ENCODE measurements at regions not wholly inside any gene's neighbourhood (a gene's known extent, or its start where the extent isn't known, plus 50 kb on each side); places are given as distances from the start of the nearest gene placed in this dataset.

GRCh38 chr9:103949096-103949495 is 145.0 kb upstream of the SMC2 start:
- no peaks in the 10 kb centered on the region for H3K4me1 ChIP-seq
- TF ChIP-seq, protein P1, sequence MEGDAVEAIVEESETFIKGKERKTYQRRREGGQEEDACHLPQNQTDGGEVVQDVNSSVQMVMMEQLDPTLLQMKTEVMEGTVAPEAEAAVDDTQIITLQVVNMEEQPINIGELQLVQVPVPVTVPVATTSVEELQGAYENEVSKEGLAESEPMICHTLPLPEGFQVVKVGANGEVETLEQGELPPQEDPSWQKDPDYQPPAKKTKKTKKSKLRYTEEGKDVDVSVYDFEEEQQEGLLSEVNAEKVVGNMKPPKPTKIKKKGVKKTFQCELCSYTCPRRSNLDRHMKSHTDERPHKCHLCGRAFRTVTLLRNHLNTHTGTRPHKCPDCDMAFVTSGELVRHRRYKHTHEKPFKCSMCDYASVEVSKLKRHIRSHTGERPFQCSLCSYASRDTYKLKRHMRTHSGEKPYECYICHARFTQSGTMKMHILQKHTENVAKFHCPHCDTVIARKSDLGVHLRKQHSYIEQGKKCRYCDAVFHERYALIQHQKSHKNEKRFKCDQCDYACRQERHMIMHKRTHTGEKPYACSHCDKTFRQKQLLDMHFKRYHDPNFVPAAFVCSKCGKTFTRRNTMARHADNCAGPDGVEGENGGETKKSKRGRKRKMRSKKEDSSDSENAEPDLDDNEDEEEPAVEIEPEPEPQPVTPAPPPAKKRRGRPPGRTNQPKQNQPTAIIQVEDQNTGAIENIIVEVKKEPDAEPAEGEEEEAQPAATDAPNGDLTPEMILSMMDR (IDR thresholded peaks at IDR 0.05), result no peak

GRCh38 chr9:103977163-103977562 is 116.9 kb upstream of the SMC2 start:
- H3K27ac ChIP-seq, result no peak overlapping the region
- TF ChIP-seq, protein P1 (IDR thresholded peaks at IDR 0.05), result no peak
- intact Hi-C loops (cut with DNase I), result no loop called here
- no peak overlapping the region for H3K9ac ChIP-seq (ENCODE audit: low read depth in 2 of 2, low read length in 2 of 2)
- DNase-seq, result no peak
- no peaks in the 10 kb centered on the region for H3K27me3 ChIP-seq
- no peaks in the 10 kb centered on the region for H3K9me3 ChIP-seq
- no peaks in the 10 kb centered on the region for H3K36me3 ChIP-seq
- H3K4me3 ChIP-seq, result no peak overlapping the region
- no peaks in the 10 kb centered on the region for H3K4me1 ChIP-seq

More at GRCh38 chr9:103949096-103949495, 145.0 kb upstream of the SMC2 start:
- no peak for DNase-seq
- Histone ChIP-seq H3K9me3 (no peaks in the 10 kb centered on the region), H3K27me3 (no peaks in the 10 kb centered on the region), H3K36me3 (no peaks in the 10 kb centered on the region), H3K9ac (ENCODE audit: low read depth in 2 of 2, low read length in 2 of 2) (no peak overlapping the region), H3K4me3 (no peak overlapping the region), H3K27ac (no peak overlapping the region)
- intact Hi-C loops (cut with DNase I), result no loop called here

GRCh38 chr9:103978396-103978795 is 115.7 kb upstream of the SMC2 start:
- no peak for DNase-seq
- no peaks in the 10 kb centered on the region for H3K9me3 ChIP-seq
- TF ChIP-seq, protein P1 (IDR thresholded peaks at IDR 0.05), result no peak
- no peaks in the 10 kb centered on the region for H3K36me3 ChIP-seq
- intact Hi-C loops (cut with DNase I), result no loop called here
- H3K4me1 ChIP-seq, result no peaks in the 10 kb centered on the region
- no peaks in the 10 kb centered on the region for H3K27me3 ChIP-seq
- H3K27ac ChIP-seq, result no peak overlapping the region
- H3K4me3 ChIP-seq, result no peak overlapping the region
- no peak overlapping the region for H3K9ac ChIP-seq (ENCODE audit: low read depth in 2 of 2, low read length in 2 of 2)

DNA sequence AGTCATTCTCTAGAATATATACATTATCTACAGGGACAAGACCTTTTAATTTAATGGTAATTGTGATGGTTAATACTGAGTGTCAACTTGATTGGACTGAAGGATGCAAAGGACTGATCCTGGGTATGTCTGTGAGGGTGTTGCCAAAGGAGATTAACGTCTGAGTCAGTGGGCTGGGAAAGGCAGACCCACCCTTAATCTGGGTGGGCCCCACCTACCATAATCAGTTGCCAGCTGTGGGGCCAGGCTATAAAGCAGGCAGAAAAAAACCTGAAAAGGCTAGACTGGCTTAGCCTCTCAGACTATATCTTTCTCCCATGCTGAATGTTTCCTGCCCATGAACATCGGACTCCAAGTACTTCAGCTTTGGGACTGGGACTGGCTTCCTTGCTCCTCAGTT is 112.2 kb upstream of the SMC2 start:
- TF ChIP-seq, protein P1 (IDR thresholded peaks at IDR 0.05), result no peak
- DNase-seq, result no peak
- Histone ChIP-seq H3K9me3 (no peaks in the 10 kb centered on the region), H3K36me3 (no peaks in the 10 kb centered on the region), H3K27ac (no peak overlapping the region), H3K4me1 (no peaks in the 10 kb centered on the region), H3K27me3 (no peaks in the 10 kb centered on the region), H3K4me3 (no peak overlapping the region), H3K9ac (ENCODE audit: low read depth in 2 of 2, low read length in 2 of 2) (no peak overlapping the region)
- intact Hi-C loops (cut with DNase I), result no loop called here

DNA sequence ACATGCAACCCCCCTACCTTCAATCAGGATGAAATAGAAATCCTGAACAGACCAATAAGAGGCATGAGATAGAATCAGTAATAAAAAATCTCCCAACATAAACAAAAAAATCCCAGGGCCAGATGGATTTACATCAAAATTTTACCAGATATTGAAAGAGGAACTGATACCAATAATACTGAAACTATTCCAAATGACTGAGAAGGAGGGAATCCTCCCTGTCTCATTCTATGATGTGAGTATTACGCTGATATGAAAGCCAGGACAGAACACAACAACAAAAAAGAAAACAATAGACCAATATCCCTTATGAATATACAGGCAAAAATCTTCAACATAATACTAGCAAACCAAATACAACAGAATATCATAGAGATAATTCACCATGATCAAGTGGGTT is 109.0 kb upstream of the SMC2 start:
- H3K27me3 ChIP-seq, result no peaks in the 10 kb centered on the region
- TF ChIP-seq, protein P1 (IDR thresholded peaks at IDR 0.05), result no peak
- no peak overlapping the region for H3K27ac ChIP-seq
- no peaks in the 10 kb centered on the region for H3K4me1 ChIP-seq
- intact Hi-C loops (cut with DNase I), result no loop called here
- no peaks in the 10 kb centered on the region for H3K9me3 ChIP-seq
- no peaks in the 10 kb centered on the region for H3K36me3 ChIP-seq
- H3K4me3 ChIP-seq, result no peak overlapping the region
- H3K9ac ChIP-seq (ENCODE audit: low read depth in 2 of 2, low read length in 2 of 2), result no peak overlapping the region
- no peak for DNase-seq

GRCh38 chr9:103988821-103989220 is 105.3 kb upstream of the SMC2 start:
- no peaks in the 10 kb centered on the region for H3K36me3 ChIP-seq
- no peak for DNase-seq
- H3K4me1 ChIP-seq, result no peaks in the 10 kb centered on the region
- intact Hi-C loops (cut with DNase I), result no loop called here
- TF ChIP-seq, protein P1 (IDR thresholded peaks at IDR 0.05), result no peak
- H3K27ac ChIP-seq, result no peak overlapping the region
- no peak overlapping the region for H3K4me3 ChIP-seq
- H3K9ac ChIP-seq (ENCODE audit: low read depth in 2 of 2, low read length in 2 of 2), result no peak overlapping the region
- H3K9me3 ChIP-seq, result no peaks in the 10 kb centered on the region
- no peaks in the 10 kb centered on the region for H3K27me3 ChIP-seq
